ENCODE measurements at regions not wholly inside any gene's neighbourhood (a gene's known extent, or its start where the extent isn't known, plus 50 kb on each side); places are given as distances from the start of the nearest gene placed in this dataset.

- POLR2A ChIA-PET = no interaction called here
- no peak for TF ChIP-seq CTCF (IDR thresholded peaks at IDR 0.05; ENCODE audit: unreplicated experiment)
- H3K4me1 Mint-ChIP-seq (ENCODE audit: insufficient read depth, unreplicated experiment) = no peaks in the 10 kb centered on the region
- no peak for DNase-seq (ENCODE audit: unreplicated experiment)
- H3K9me3 Mint-ChIP-seq (ENCODE audit: unreplicated experiment) = no peaks in the 10 kb centered on the region
- intact Hi-C loops (cut with micrococcal nuclease) = no loop called here
- no peak overlapping the region for H3K4me3 Mint-ChIP-seq (ENCODE audit: unreplicated experiment)
- no TSS peak for BruUV-seq (replicated peaks)
- no peaks in the 10 kb centered on the region for H3K36me3 Mint-ChIP-seq (ENCODE audit: insufficient read depth, unreplicated experiment)
- no peak overlapping the region for H3K27ac Mint-ChIP-seq (ENCODE audit: low read depth, unreplicated experiment)
- CTCF ChIA-PET = interaction anchor here (0.6 kb wide), 1 partner anchor 740 kb away, joined by 3 read pairs; no protein-coding TSS in a partner anchor
- H3K27me3 Mint-ChIP-seq (ENCODE audit: insufficient read depth, unreplicated experiment) = no peaks in the 10 kb centered on the region
Observed at GRCh38 chr2:4725618-4726017, 966.6 kb upstream of the SOX11 start.

GRCh38 chr2:4732560-4732959 lies 959.6 kb upstream of the SOX11 start:
- intact Hi-C loops (cut with micrococcal nuclease) = no loop called here

GRCh38 chr2:4745056-4745991 lies 946.9 kb upstream of the SOX11 start:
- H3K9me3 Mint-ChIP-seq (ENCODE audit: unreplicated experiment) = peaks cover 9% of the 10 kb centered on the region
- TF ChIP-seq CTCF (IDR thresholded peaks at IDR 0.05; ENCODE audit: unreplicated experiment) = no peak
- POLR2A ChIA-PET = no interaction called here
- H3K4me3 Mint-ChIP-seq (ENCODE audit: unreplicated experiment) = peak overlapping the region; percentile 12
- no peaks in the 10 kb centered on the region for H3K36me3 Mint-ChIP-seq (ENCODE audit: insufficient read depth, unreplicated experiment)
- CTCF ChIA-PET = interaction anchor here (0.6 to 0.8 kb wide), 4 partner anchors 16 to 918 kb away, joined by 3 to 4 read pairs (median 3); no protein-coding TSS in a partner anchor
- BruUV-seq (replicated peaks) = no TSS peak
- intact Hi-C loops (cut with micrococcal nuclease) = no loop called here
- H3K4me1 Mint-ChIP-seq (ENCODE audit: insufficient read depth, unreplicated experiment) = peaks cover 9% of the 10 kb centered on the region
- no peaks in the 10 kb centered on the region for H3K27me3 Mint-ChIP-seq (ENCODE audit: insufficient read depth, unreplicated experiment)
- DNase-seq (ENCODE audit: unreplicated experiment) = peak; percentile 32
- peak overlapping the region; percentile 27 for H3K27ac Mint-ChIP-seq (ENCODE audit: low read depth, unreplicated experiment)

More at GRCh38 chr2:4732560-4732959, 959.6 kb upstream of the SOX11 start:
- BruUV-seq (replicated peaks) = no TSS peak
- Mint-ChIP-seq H3K4me3 (ENCODE audit: unreplicated experiment) (no peak overlapping the region), H3K27me3 (ENCODE audit: insufficient read depth, unreplicated experiment) (no peaks in the 10 kb centered on the region), H3K36me3 (ENCODE audit: insufficient read depth, unreplicated experiment) (no peaks in the 10 kb centered on the region), H3K4me1 (ENCODE audit: insufficient read depth, unreplicated experiment) (no peaks in the 10 kb centered on the region), H3K27ac (ENCODE audit: low read depth, unreplicated experiment) (no peak overlapping the region), H3K9me3 (ENCODE audit: unreplicated experiment) (no peaks in the 10 kb centered on the region)
- TF ChIP-seq CTCF (IDR thresholded peaks at IDR 0.05; ENCODE audit: unreplicated experiment) = no peak
- CTCF ChIA-PET = no interaction called here
- no peak for DNase-seq (ENCODE audit: unreplicated experiment)
- POLR2A ChIA-PET = interaction anchor here (0.7 kb wide), 1 partner anchor 16 kb away, joined by 3 read pairs; no protein-coding TSS in a partner anchor

- BruUV-seq (replicated peaks) = no TSS peak
- no peaks in the 10 kb centered on the region for H3K27me3 Mint-ChIP-seq (ENCODE audit: insufficient read depth, unreplicated experiment)
- no peak overlapping the region for H3K27ac Mint-ChIP-seq (ENCODE audit: low read depth, unreplicated experiment)
- no peak for DNase-seq (ENCODE audit: unreplicated experiment)
- TF ChIP-seq CTCF (IDR thresholded peaks at IDR 0.05; ENCODE audit: unreplicated experiment) = no peak
- no peaks in the 10 kb centered on the region for H3K4me1 Mint-ChIP-seq (ENCODE audit: insufficient read depth, unreplicated experiment)
- ChIA-PET POLR2A (no interaction called here), CTCF (no interaction called here)
- no peak overlapping the region for H3K4me3 Mint-ChIP-seq (ENCODE audit: unreplicated experiment)
- no peaks in the 10 kb centered on the region for H3K36me3 Mint-ChIP-seq (ENCODE audit: insufficient read depth, unreplicated experiment)
- no peaks in the 10 kb centered on the region for H3K9me3 Mint-ChIP-seq (ENCODE audit: unreplicated experiment)
- intact Hi-C loops (cut with micrococcal nuclease) = no loop called here
Observed at GRCh38 chr2:4753721-4754120, 938.5 kb upstream of the SOX11 start.
